ENCODE measurements at regions not wholly inside any gene's neighbourhood (a gene's known extent, or its start where the extent isn't known, plus 50 kb on each side); places are given as distances from the start of the nearest gene placed in this dataset.

GRCh38 chr16:25395528-25395927 is 137.9 kb upstream of the ZKSCAN2 start (continued):
- TF ChIP-seq PBX3 (IDR thresholded peaks at IDR 0.05; ENCODE audit: insufficient replicate concordance, low read depth, low read length) (no peak), TAF1 (IDR thresholded peaks at IDR 0.05; ENCODE audit: borderline replicate concordance, low read depth, low read length) (no peak), JUND (IDR thresholded peaks at IDR 0.05; ENCODE audit: low read depth, low read length) (no peak), IKZF2 (IDR thresholded peaks at IDR 0.05) (no peak), ETV6 (conservative IDR thresholded peaks at IDR 0.05 in 1 of 2, IDR thresholded peaks at IDR 0.05 in 1 of 2; ENCODE audit: borderline replicate concordance in 1 of 2, low read depth in 1 of 2) (no peak), WRNIP1 (IDR thresholded peaks at IDR 0.05; ENCODE audit: borderline replicate concordance, low read depth, low read length) (no peak), ZZZ3 (IDR thresholded peaks at IDR 0.05; ENCODE audit: control insufficient read depth, insufficient read length, low read depth) (no peak), PRDM15 (CRISPR knock-in tag; IDR thresholded peaks at IDR 0.05) (no peak), FOS (IDR thresholded peaks at IDR 0.05; ENCODE audit: borderline replicate concordance, extremely low read depth, insufficient read length) (no peak), ZNF622 (IDR thresholded peaks at IDR 0.05) (no peak)

Data from GM12878 (cell line).